ENCODE measurements at regions not wholly inside any gene's neighbourhood (a gene's known extent, or its start where the extent isn't known, plus 50 kb on each side); places are given as distances from the start of the nearest gene placed in this dataset.
A peak's percentile ranks its signal among the peaks of the same experiment; 100 is the strongest.

- Histone ChIP-seq H3K4me3 (peak overlapping the region; percentile 27 to 39), H3K27me3 (no peaks in the 10 kb centered on the region), H3K9me3 (no peaks in the 10 kb centered on the region), H3K27ac (peak overlapping the region in 1 of 2 donors; percentile 36), H3K36me3 (no peaks in the 10 kb centered on the region), H3K4me1 (no peaks in the 10 kb centered on the region)
- peak; percentile 80 to 98 for DNase-seq (ENCODE audit: low spot score in 2 of 2)
- TF ChIP-seq, protein P1, sequence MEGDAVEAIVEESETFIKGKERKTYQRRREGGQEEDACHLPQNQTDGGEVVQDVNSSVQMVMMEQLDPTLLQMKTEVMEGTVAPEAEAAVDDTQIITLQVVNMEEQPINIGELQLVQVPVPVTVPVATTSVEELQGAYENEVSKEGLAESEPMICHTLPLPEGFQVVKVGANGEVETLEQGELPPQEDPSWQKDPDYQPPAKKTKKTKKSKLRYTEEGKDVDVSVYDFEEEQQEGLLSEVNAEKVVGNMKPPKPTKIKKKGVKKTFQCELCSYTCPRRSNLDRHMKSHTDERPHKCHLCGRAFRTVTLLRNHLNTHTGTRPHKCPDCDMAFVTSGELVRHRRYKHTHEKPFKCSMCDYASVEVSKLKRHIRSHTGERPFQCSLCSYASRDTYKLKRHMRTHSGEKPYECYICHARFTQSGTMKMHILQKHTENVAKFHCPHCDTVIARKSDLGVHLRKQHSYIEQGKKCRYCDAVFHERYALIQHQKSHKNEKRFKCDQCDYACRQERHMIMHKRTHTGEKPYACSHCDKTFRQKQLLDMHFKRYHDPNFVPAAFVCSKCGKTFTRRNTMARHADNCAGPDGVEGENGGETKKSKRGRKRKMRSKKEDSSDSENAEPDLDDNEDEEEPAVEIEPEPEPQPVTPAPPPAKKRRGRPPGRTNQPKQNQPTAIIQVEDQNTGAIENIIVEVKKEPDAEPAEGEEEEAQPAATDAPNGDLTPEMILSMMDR (IDR thresholded peaks at IDR 0.05), result peak; percentile 87 to 92 (median 87)
- intact Hi-C loops (cut with DNase I), result loop anchor here (1.0 to 10.0 kb wide), 4 partner anchors 15 to 775 kb away; partner anchors contain the start of gene CD82
Observed at GRCh38 chr11:45339729-45340519, 53.8 kb upstream of the SYT13 start.

GRCh38 chr11:45337583-45338360 is 51.6 kb upstream of the SYT13 start:
- intact Hi-C loops (cut with DNase I), result loop anchor here (10.0 kb wide), 2 partner anchors 573 to 773 kb away; partner anchors contain the start of gene CD82
- no peak for DNase-seq (ENCODE audit: low spot score in 2 of 2)
- no peak overlapping the region for H3K4me3 ChIP-seq
- no peaks in the 10 kb centered on the region for H3K27me3 ChIP-seq
- H3K36me3 ChIP-seq, result no peaks in the 10 kb centered on the region
- no peak overlapping the region for H3K27ac ChIP-seq
- H3K9me3 ChIP-seq, result no peaks in the 10 kb centered on the region
- H3K4me1 ChIP-seq, result peaks cover under 1% of the 10 kb centered on the region in 2 donors
- TF ChIP-seq, protein P1 (IDR thresholded peaks at IDR 0.05), result no peak

DNA sequence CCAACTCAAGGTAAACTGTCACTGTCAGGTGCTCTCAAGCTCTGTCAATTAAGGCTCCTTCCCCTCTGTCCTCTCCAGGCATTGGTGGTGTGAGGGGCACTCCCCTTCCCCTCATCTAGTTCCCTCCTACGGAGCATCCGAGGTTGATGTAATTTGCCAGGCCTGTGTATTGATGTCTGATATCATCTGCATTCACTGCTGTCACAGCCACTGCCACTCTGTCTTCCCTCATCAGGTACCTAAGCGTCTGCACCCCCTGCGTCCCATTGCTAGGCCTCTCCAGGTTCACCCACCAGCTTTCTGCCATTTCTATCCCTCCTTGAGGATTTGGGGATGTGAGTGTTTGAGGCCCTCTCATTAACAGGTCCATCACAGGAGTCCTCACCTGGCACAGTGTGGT is 50.0 kb upstream of the SYT13 start:
- no peaks in the 10 kb centered on the region for H3K36me3 ChIP-seq
- intact Hi-C loops (cut with DNase I), result loop anchor here (10.0 kb wide), 2 partner anchors 571 to 771 kb away; partner anchors contain the start of gene CD82

More for the DNA sequence above, 50.0 kb upstream of the SYT13 start:
- TF ChIP-seq, protein P1 (IDR thresholded peaks at IDR 0.05), result no peak
- H3K27me3 ChIP-seq, result no peaks in the 10 kb centered on the region
- no peak for DNase-seq (ENCODE audit: low spot score in 2 of 2)
- no peak overlapping the region for H3K4me3 ChIP-seq
- H3K27ac ChIP-seq, result no peak overlapping the region
- H3K4me1 ChIP-seq, result peaks cover 3 to 5% of the 10 kb centered on the region in 2 donors
- H3K9me3 ChIP-seq, result no peaks in the 10 kb centered on the region

All from ascending aorta (tissue), 2 donors.